Stimulated activated effector memory CD8-positive, alpha-beta T cell treated with anti-CD3 and anti-CD28 coated beads, Interleukin-12 subunit alpha, Interleukin-12 subunit beta, amount 100 ng/mL, for 72 hours (primary cell): ENCODE measurements at regions not wholly inside any gene's neighbourhood (a gene's known extent, or its start where the extent isn't known, plus 50 kb on each side); places are given as distances from the start of the nearest gene placed in this dataset.
"Not testable (repeated sequence)": the region's sequence is repeated elsewhere in the genome, so short reads cannot be mapped to it uniquely, and the experiment has no call there.

Source experiments
- ATAC-seq: fragments of 150-1000 bp; cut with Tn5 transposase; 2 replicates; pipeline ENCODE4 v1.10.0; 2021
- DNase-seq, 2 donors: peaks; one replicate each; pipeline ENCODE4 v3.0.0; 2021 to 2022; ENCODE audit warnings: low spot score in 2 of 2
- H3K27ac Mint-ChIP-seq: one replicate; pipeline ENCODE4 v1.8.0; 2022; ENCODE audit warnings: mild to moderate bottlenecking, mixed read lengths
- H3K36me3 Mint-ChIP-seq: one replicate; pipeline ENCODE4 v1.8.0; 2022; ENCODE audit warnings: mild to moderate bottlenecking, mixed read lengths
- H3K4me1 Mint-ChIP-seq: one replicate; pipeline ENCODE4 v1.8.0; 2022; ENCODE audit warnings: mixed read lengths
- H3K4me3 Mint-ChIP-seq: one replicate; pipeline ENCODE4 v1.8.0; 2022; ENCODE audit warnings: mild to moderate bottlenecking, mixed read lengths
- H3K9me3 Mint-ChIP-seq: one replicate; pipeline ENCODE4 v1.8.0; 2022; ENCODE audit warnings: mixed read lengths

GRCh38 chr4:19486400-19486799 is 765.3 kb upstream of the SLIT2 start:
- DNase-seq = no peak
- no peak overlapping the region for H3K27ac Mint-ChIP-seq
- H3K4me1 Mint-ChIP-seq = no peaks in the 10 kb centered on the region
- no peaks in the 10 kb centered on the region for H3K36me3 Mint-ChIP-seq
- H3K9me3 Mint-ChIP-seq = peaks cover 17% of the 10 kb centered on the region
- no peak overlapping the region for H3K4me3 Mint-ChIP-seq
- ATAC-seq = no peak

- Mint-ChIP-seq H3K36me3 (no peaks in the 10 kb centered on the region), H3K9me3 (peaks cover 9% of the 10 kb centered on the region), H3K27ac (no peak overlapping the region), H3K4me1 (no peaks in the 10 kb centered on the region), H3K4me3 (no peak overlapping the region)
- DNase-seq = no peak
- ATAC-seq = no peak
Measured at GRCh38 chr4:19478791-19479190, 772.9 kb upstream of the SLIT2 start.

DNA sequence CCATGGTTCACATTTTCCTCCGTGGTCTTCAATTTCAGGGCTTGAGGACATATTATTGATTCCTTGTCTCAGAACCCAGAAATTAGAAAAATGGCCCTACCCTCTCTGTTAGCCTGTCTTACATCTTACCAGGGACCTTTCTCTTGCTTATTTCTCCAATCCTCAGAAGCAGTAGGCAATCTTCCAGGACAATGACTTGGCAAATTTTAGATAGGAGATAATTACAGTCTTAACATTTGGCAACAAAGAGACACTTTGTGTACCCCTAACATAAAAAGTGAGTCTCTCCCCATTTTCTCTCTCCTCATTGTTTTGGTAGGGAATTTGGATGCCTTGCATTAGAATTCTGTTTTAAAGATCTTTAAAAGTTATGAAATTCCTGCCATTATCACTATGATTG is 778.1 kb upstream of the SLIT2 start:
- ATAC-seq (no peak), DNase-seq (no peak)
- no peak overlapping the region for H3K4me3 Mint-ChIP-seq
- peaks cover 13% of the 10 kb centered on the region for H3K9me3 Mint-ChIP-seq
- H3K4me1 Mint-ChIP-seq = no peaks in the 10 kb centered on the region
- H3K27ac Mint-ChIP-seq = no peak overlapping the region
- H3K36me3 Mint-ChIP-seq = no peaks in the 10 kb centered on the region

GRCh38 chr4:19472666-19473065 is 779.0 kb upstream of the SLIT2 start:
- Mint-ChIP-seq H3K4me3 (no peak overlapping the region), H3K36me3 (no peaks in the 10 kb centered on the region), H3K9me3 (peaks cover 16% of the 10 kb centered on the region), H3K27ac (no peak overlapping the region), H3K4me1 (no peaks in the 10 kb centered on the region)
- no peak for DNase-seq
- no peak for ATAC-seq

- not testable (repeated sequence) for H3K27ac Mint-ChIP-seq, H3K36me3 Mint-ChIP-seq, H3K4me1 Mint-ChIP-seq, DNase-seq, H3K4me3 Mint-ChIP-seq, ATAC-seq
- peaks cover 17% of the 10 kb centered on the region for H3K9me3 Mint-ChIP-seq
Measured at GRCh38 chr4:19470001-19470400, 781.7 kb upstream of the SLIT2 start.

GRCh38 chr4:19462117-19462516 is 789.6 kb upstream of the SLIT2 start:
- DNase-seq (no peak), ATAC-seq (no peak)
- Mint-ChIP-seq H3K36me3 (no peaks in the 10 kb centered on the region), H3K4me1 (no peaks in the 10 kb centered on the region), H3K9me3 (peaks cover 13% of the 10 kb centered on the region), H3K27ac (no peak overlapping the region), H3K4me3 (no peak overlapping the region)

DNA sequence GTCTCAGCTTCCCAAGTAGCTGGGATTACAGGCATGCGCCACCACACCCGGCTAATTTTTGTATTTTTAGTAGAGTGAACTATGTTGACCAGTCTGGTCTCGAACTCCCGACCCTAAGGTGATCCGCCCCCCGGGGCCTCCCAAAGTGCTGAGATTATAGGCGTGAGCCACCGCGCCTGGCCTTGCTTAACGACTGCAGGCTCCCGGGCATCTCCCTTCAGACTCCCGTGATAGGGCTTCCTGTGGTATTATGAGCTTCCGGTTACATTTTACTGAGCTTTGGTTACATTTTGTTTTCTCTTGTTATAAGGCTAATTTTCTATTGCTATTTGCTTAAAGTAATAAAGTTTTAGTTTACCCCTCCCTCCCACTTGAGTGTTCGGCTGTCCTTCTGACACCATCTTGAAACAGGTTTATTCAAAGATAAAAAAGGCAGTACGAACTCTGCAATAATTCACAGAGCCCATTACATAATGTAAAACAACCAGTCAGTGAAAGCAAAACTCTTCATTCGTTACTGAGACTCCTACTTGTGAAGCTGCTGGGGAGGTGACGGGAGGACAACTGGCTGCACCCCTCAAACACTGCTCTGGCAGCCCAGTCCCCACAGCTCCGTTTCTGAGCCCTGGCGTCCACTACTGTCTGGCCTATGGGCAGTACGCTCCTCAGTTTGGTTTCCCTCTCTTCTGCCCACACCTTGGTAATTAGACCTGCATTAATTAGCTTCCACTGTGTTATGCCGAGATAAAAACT is 795.7 kb upstream of the SLIT2 start:
- Mint-ChIP-seq H3K4me3 (no peak overlapping the region), H3K9me3 (peaks cover 11% of the 10 kb centered on the region), H3K4me1 (no peaks in the 10 kb centered on the region), H3K36me3 (no peaks in the 10 kb centered on the region), H3K27ac (no peak overlapping the region)
- ATAC-seq (no peak), DNase-seq (no peak)

DNA sequence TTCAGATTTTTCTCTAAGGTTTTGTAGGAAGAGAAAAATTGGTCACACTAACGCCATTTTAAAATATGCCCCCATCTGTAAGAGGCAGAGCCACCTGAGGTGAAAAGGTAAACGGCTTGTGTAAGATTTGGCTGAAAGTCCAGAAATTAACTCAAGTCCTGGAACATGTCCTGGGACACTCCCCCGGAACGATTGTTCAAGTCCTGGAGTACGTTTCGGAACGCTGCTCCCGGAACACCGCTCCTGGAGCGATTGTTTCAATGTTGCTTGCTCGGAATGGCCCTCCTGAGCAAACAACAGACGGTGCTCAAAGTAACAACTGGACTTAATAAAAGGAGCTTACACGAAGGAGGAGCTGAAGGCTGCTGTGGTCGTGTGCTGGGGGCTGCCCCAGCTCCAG is 796.5 kb upstream of the SLIT2 start:
- Mint-ChIP-seq H3K4me3 (no peak overlapping the region), H3K9me3 (peaks cover 8% of the 10 kb centered on the region), H3K36me3 (no peaks in the 10 kb centered on the region), H3K4me1 (no peaks in the 10 kb centered on the region), H3K27ac (no peak overlapping the region)
- ATAC-seq = no peak
- DNase-seq = no peak

GRCh38 chr4:19438233-19438632 is 813.5 kb upstream of the SLIT2 start:
- Mint-ChIP-seq H3K36me3 (no peaks in the 10 kb centered on the region), H3K27ac (no peak overlapping the region), H3K4me3 (no peak overlapping the region), H3K4me1 (no peaks in the 10 kb centered on the region), H3K9me3 (peaks cover 15% of the 10 kb centered on the region)
- ATAC-seq (no peak), DNase-seq (no peak)

GRCh38 chr4:19437008-19437407 is 814.7 kb upstream of the SLIT2 start:
- ATAC-seq (no peak), DNase-seq (no peak)
- Mint-ChIP-seq H3K9me3 (peaks cover 14% of the 10 kb centered on the region), H3K27ac (no peak overlapping the region), H3K4me3 (no peak overlapping the region), H3K4me1 (no peaks in the 10 kb centered on the region), H3K36me3 (no peaks in the 10 kb centered on the region)

DNA sequence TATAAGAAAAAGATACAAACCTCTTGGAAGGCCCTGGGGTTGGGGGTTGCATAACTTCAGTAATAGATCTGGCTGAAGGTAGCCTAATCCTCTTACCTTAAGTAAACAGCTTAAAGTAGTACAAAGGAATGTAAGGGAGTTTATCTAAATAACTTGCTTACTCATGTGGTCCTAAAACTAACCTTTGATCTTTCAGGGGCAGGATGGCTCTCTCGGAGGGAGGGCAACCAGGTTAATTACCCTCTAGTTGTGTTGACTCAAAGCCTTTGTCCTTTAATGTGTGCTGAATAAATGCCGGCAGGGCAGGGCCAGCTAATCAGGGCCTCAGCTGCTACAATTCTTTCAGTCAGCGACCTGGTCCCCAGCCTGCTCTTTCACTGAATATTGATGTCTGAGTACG is 822.0 kb upstream of the SLIT2 start:
- no peaks in the 10 kb centered on the region for H3K36me3 Mint-ChIP-seq
- H3K27ac Mint-ChIP-seq = no peak overlapping the region
- no peak for DNase-seq
- peaks cover 17% of the 10 kb centered on the region for H3K9me3 Mint-ChIP-seq
- no peaks in the 10 kb centered on the region for H3K4me1 Mint-ChIP-seq
- no peak overlapping the region for H3K4me3 Mint-ChIP-seq
- no peak for ATAC-seq

DNA sequence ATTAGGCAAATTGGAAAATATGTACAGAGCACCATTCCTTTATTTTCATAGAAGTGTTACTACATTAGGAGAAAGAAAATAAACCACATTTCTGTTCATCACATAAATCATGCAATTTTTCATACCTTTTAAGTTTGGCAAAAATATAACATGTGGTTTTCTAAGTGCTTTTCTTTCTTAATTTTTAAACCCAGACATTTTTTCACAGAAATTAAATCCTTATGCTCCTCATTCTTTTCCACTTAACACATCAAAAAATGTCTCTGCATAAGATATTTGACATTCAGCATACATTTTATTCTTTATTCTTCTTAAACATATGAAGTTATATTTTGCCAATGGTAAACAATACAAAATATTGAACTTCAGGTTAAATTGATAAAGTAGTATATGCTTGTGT is 826.6 kb upstream of the SLIT2 start:
- ATAC-seq = no peak
- peaks cover 11% of the 10 kb centered on the region for H3K9me3 Mint-ChIP-seq
- H3K27ac Mint-ChIP-seq = no peak overlapping the region

GRCh38 chr4:19417256-19417655 is 834.4 kb upstream of the SLIT2 start:
- Mint-ChIP-seq H3K4me3 (no peak overlapping the region), H3K36me3 (no peaks in the 10 kb centered on the region), H3K27ac (no peak overlapping the region), H3K4me1 (no peaks in the 10 kb centered on the region), H3K9me3 (peaks cover 14% of the 10 kb centered on the region)
- DNase-seq = no peak
- no peak for ATAC-seq

More for the DNA sequence above, 826.6 kb upstream of the SLIT2 start:
- DNase-seq = no peak
- Mint-ChIP-seq H3K4me3 (no peak overlapping the region), H3K36me3 (no peaks in the 10 kb centered on the region), H3K4me1 (no peaks in the 10 kb centered on the region)

DNA sequence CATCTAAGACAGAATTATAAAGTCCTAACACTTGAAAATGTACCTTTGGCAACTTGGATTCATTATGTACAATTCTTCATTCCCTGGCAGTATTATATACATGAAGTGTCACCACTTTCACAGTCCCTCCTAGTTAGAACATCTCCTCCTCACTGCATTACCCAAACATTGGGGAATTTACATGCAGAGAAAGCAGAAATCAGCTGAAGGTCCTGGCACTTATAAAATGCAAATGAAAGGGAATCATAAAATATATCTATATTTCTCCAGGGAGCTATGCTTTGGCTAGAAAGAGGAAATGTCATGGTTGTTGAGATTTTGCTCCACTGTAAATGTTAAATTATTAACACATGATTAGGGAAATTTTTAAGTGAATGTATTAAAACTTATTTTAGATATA is 835.6 kb upstream of the SLIT2 start:
- Mint-ChIP-seq H3K36me3 (no peaks in the 10 kb centered on the region), H3K4me1 (no peaks in the 10 kb centered on the region), H3K9me3 (peaks cover 14% of the 10 kb centered on the region), H3K4me3 (no peak overlapping the region), H3K27ac (no peak overlapping the region)
- ATAC-seq = no peak
- DNase-seq = no peak

- Mint-ChIP-seq H3K9me3 (peaks cover 23% of the 10 kb centered on the region), H3K4me3 (no peak overlapping the region), H3K36me3 (no peaks in the 10 kb centered on the region), H3K4me1 (no peaks in the 10 kb centered on the region), H3K27ac (no peak overlapping the region)
- no peak for DNase-seq
- ATAC-seq = no peak
Measured at GRCh38 chr4:19408490-19408889, 843.2 kb upstream of the SLIT2 start.

DNA sequence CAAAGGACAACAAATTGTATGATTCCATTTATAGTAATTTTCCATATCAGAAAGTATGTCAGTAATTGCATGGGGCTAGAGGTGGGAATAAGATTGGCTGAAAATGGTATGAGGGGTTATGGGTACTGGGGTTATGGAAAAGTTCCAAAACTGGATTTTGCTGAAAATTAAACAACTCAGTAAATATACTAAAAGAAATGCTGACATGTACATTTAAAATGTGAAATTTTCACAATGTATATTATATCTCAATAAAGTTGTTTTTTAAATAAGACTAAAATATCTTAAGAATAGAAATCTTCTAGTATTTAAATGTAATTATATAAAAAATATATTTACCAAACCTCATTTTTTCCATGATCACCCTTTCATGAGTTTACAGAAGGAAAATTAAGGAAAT is 844.9 kb upstream of the SLIT2 start:
- ATAC-seq = no peak
- peaks cover 31% of the 10 kb centered on the region for H3K9me3 Mint-ChIP-seq
- no peak overlapping the region for H3K27ac Mint-ChIP-seq
- no peaks in the 10 kb centered on the region for H3K4me1 Mint-ChIP-seq
- H3K4me3 Mint-ChIP-seq = no peak overlapping the region
- DNase-seq = no peak
- no peaks in the 10 kb centered on the region for H3K36me3 Mint-ChIP-seq
